SK-N-SH (cell line): ENCODE measurements at regions not wholly inside any gene's neighbourhood (a gene's known extent, or its start where the extent isn't known, plus 50 kb on each side); places are given as distances from the start of the nearest gene placed in this dataset.

Source experiments
- CTCF ChIA-PET: fragments of 300-600, 350-600 bp; formaldehyde crosslinking; extraction: SDS; loops from one replicate; lab custom pipeline; 2021; lab: Yijun Ruan, JAX
- POLR2A ChIA-PET: fragments of 350-600 bp; sonication (Branson Sonifier 250); formaldehyde crosslinking; extraction: SDS; loops from one replicate; lab custom pipeline; 2020; ENCODE audit warnings: antibody characterized with exemption, inconsistent platforms; lab: Yijun Ruan, JAX
- DNase-seq: peaks from one replicate; pipeline ENCODE4 v3.0.0; 2012
- H2AFZ ChIP-seq: fragments of 200-600 bp; sonication (generic); 2 replicates; pipeline ENCODE4 v1.8.1; 2016; ENCODE audit warnings: antibody characterized with exemption, mild to moderate bottlenecking, low read depth
- H3F3A ChIP-seq: fragments of 200-600 bp; sonication (generic); replicated peaks from 2 replicates; pipeline ENCODE3; 2016; ENCODE audit warnings: antibody characterized with exemption, mild to moderate bottlenecking; ENCODE audit not compliant: insufficient read depth
- H3K27ac ChIP-seq, 2 experiments: fragments of 200-500 bp in 1 of 2; fragments of 200-600 bp in 1 of 2; sonication (Bioruptor generic) in 1 of 2; sonication (generic), shearing (Covaris generic) in 1 of 2; 2 replicates each; pipeline versions ENCODE4 v1.5.1 to v1.6.1; 2014 to 2016; ENCODE audit warnings: low read depth in 2 of 2, inconsistent platforms in 1 of 2, low read length in 1 of 2, mild to moderate bottlenecking in 1 of 2, mixed read lengths in 1 of 2
- H3K27me3 ChIP-seq: fragments of 200-600 bp; sonication (generic), shearing (Covaris generic); 2 replicates; pipeline ENCODE4 v1.6.1; 2016; ENCODE audit warnings: mixed run types; ENCODE audit not compliant: insufficient read depth
- H3K36me3 ChIP-seq, 2 experiments: fragments of 200-500 bp in 1 of 2; fragments of 200-600 bp in 1 of 2; sonication (Bioruptor generic) in 1 of 2; sonication (generic) in 1 of 2; replicated peaks in 1 of 2; 2 replicates each; pipeline versions ENCODE3 to v1.5.1; 2014 to 2016; ENCODE audit warnings: low read length in 1 of 2, mild to moderate bottlenecking in 1 of 2; ENCODE audit not compliant: insufficient read depth in 2 of 2, control insufficient read depth in 1 of 2
- H3K4me1 ChIP-seq, 2 experiments: fragments of 200-500 bp in 1 of 2; fragments of 200-600 bp in 1 of 2; sonication (Bioruptor generic) in 1 of 2; sonication (generic), shearing (Covaris generic) in 1 of 2; 2 replicates each; pipeline versions ENCODE4 v1.5.1 to v1.6.1; 2014 to 2016; ENCODE audit warnings: low read depth in 1 of 2, low read length in 1 of 2, mixed run types in 1 of 2; ENCODE audit not compliant: insufficient read depth in 2 of 2, control insufficient read depth in 1 of 2
- H3K4me2 ChIP-seq: fragments of 200-600 bp; sonication (generic), shearing (Covaris generic); 2 replicates; pipeline ENCODE4 v1.6.1; 2017; ENCODE audit warnings: mixed run types
- H3K4me3 ChIP-seq, 2 experiments: fragments of 200-500 bp in 1 of 2; fragments of 200-600 bp in 1 of 2; sonication (Bioruptor generic) in 1 of 2; sonication (generic), shearing (Covaris generic) in 1 of 2; 2 replicates each; pipeline versions ENCODE4 v1.5.1 to v1.8.1; 2014 to 2016; ENCODE audit warnings: low read depth in 2 of 2, inconsistent platforms in 1 of 2, low read length in 1 of 2, mild to moderate bottlenecking in 1 of 2, mixed read lengths in 1 of 2, moderate library complexity in 1 of 2
- H3K79me2 ChIP-seq: fragments of 200-600 bp; sonication (generic); 2 replicates; pipeline ENCODE4 v1.8.1; 2017; ENCODE audit warnings: mild to moderate bottlenecking; ENCODE audit not compliant: insufficient read depth
- H3K9ac ChIP-seq: fragments of 200-600 bp; sonication (generic); 2 replicates; pipeline ENCODE4 v1.6.1; 2017; ENCODE audit warnings: mixed run types
- H3K9me2 ChIP-seq: fragments of 200-600 bp; sonication (generic); 2 replicates; pipeline ENCODE4 v1.6.1; 2017; ENCODE audit warnings: mixed run types
- H3K9me3 ChIP-seq: fragments of 200-600 bp; sonication (generic); 2 replicates; pipeline ENCODE4 v1.6.1; 2017; ENCODE audit warnings: mixed run types, mild to moderate bottlenecking, moderate library complexity
- H4K20me1 ChIP-seq: fragments of 200-600 bp; sonication (generic); 2 replicates; pipeline ENCODE4 v1.6.1; 2017; ENCODE audit warnings: mild to moderate bottlenecking, mixed run types; ENCODE audit not compliant: insufficient read depth
- EZH2phosphoT487 ChIP-seq: fragments of 200-600 bp; sonication (generic); IDR thresholded peaks from 2 replicates; pipeline ENCODE4 v1.6.1; 2017; ENCODE audit warnings: low read depth, mixed run types, mild to moderate bottlenecking, antibody characterized with exemption, moderate library complexity, borderline replicate concordance
- GABPA ChIP-seq: IDR thresholded peaks from 2 replicates; pipeline ENCODE4 v1.4.0; 2012; ENCODE audit warnings: low read depth, mild to moderate bottlenecking
- NRF1 ChIP-seq: IDR thresholded peaks from 2 replicates; pipeline ENCODE4 v1.6.1; 2012; ENCODE audit warnings: low read depth, mild to moderate bottlenecking, low read length
- PBX3 ChIP-seq: IDR thresholded peaks from 2 replicates; pipeline ENCODE4; 2012
- POLR2AphosphoS5 ChIP-seq: IDR thresholded peaks from 2 replicates; pipeline ENCODE4 v1.6.1; 2012; ENCODE audit warnings: low read depth, low read length
- REST ChIP-seq: IDR thresholded peaks from 2 replicates; pipeline ENCODE4 v1.6.1; 2012; ENCODE audit warnings: mild to moderate bottlenecking, low read depth, low read length, moderate library complexity
- RXRA ChIP-seq: IDR thresholded peaks from 2 replicates; pipeline ENCODE4 v1.4.0; 2012; ENCODE audit warnings: low read depth, mild to moderate bottlenecking, borderline replicate concordance
- TEAD4 ChIP-seq: IDR thresholded peaks from 2 replicates; pipeline ENCODE4 v1.4.0; 2012; ENCODE audit warnings: mild to moderate bottlenecking, borderline replicate concordance; ENCODE audit not compliant: insufficient read depth
- USF2 ChIP-seq: fragments of 150-350 bp; IDR thresholded peaks from 2 replicates; pipeline ENCODE4 v1.6.1; 2017; ENCODE audit warnings: antibody characterized with exemption, low read length, low read depth, borderline replicate concordance
- YY1 ChIP-seq: IDR thresholded peaks from 2 replicates; pipeline ENCODE4 v1.4.0; 2012; ENCODE audit warnings: low read depth, mild to moderate bottlenecking
- ZBTB33 ChIP-seq: IDR thresholded peaks from 2 replicates; pipeline ENCODE4 v1.4.0; 2012; ENCODE audit warnings: low read depth, borderline replicate concordance
- WGBS: methylation state at CpG from one replicate; pipeline ENCODE4 v1.1.6; 2017; ENCODE audit warnings: low lambda C conversion rate; 5-methylcytosine and 5-hydroxymethylcytosine counted together

GRCh38 chr10:131571865-131572264 lies 260.3 kb upstream of the TCERG1L start:
- WGBS, result 65% methylated on average over 7 of the region's 8 CpGs
- H3K9me2 ChIP-seq, result no peaks in the 10 kb centered on the region
- CTCF ChIA-PET, result no interaction called here
- no peaks in the 10 kb centered on the region for H4K20me1 ChIP-seq
- no peak overlapping the region for H3K27ac ChIP-seq
- H3K9me3 ChIP-seq, result no peaks in the 10 kb centered on the region
- H3K4me3 ChIP-seq, result no peak overlapping the region
- no peaks in the 10 kb centered on the region for H3K4me1 ChIP-seq
- H3K36me3 ChIP-seq, result no peaks in the 10 kb centered on the region
- no peak overlapping the region for H3K9ac ChIP-seq
- no peaks in the 10 kb centered on the region for H3K79me2 ChIP-seq
- TF ChIP-seq ZBTB33 (no peak), YY1 (no peak), USF2 (no peak), GABPA (no peak), POLR2AphosphoS5 (no peak)
- H3K27me3 ChIP-seq, result no peaks in the 10 kb centered on the region
- H2AFZ ChIP-seq, result no peak overlapping the region
- no peak overlapping the region for H3K4me2 ChIP-seq
- no peaks in the 10 kb centered on the region for H3F3A ChIP-seq
- DNase-seq, result no peak
- POLR2A ChIA-PET, result no interaction called here

GRCh38 chr10:131573256-131573655 lies 261.7 kb upstream of the TCERG1L start:
- CTCF ChIA-PET, result interaction anchor here (1.2 kb wide), 1 partner anchor 13 kb away, joined by 3 read pairs; no protein-coding TSS in a partner anchor
- Histone ChIP-seq H3K27ac (no peak overlapping the region), H3K4me3 (no peak overlapping the region), H4K20me1 (no peaks in the 10 kb centered on the region), H3K4me1 (no peaks in the 10 kb centered on the region), H3K9me3 (no peaks in the 10 kb centered on the region), H3K9ac (no peak overlapping the region), H3F3A (no peaks in the 10 kb centered on the region), H3K4me2 (no peak overlapping the region), H3K79me2 (no peaks in the 10 kb centered on the region), H3K9me2 (no peaks in the 10 kb centered on the region), H3K27me3 (no peaks in the 10 kb centered on the region), H2AFZ (no peak overlapping the region), H3K36me3 (no peaks in the 10 kb centered on the region)
- no peak for TF ChIP-seq NRF1
- no peak for TF ChIP-seq REST
- no peak for TF ChIP-seq TEAD4
- no peak for TF ChIP-seq EZH2phosphoT487
- no peak for TF ChIP-seq PBX3
- TF ChIP-seq RXRA, result no peak
- no peak for TF ChIP-seq GABPA
- no peak for DNase-seq
- POLR2A ChIA-PET, result no interaction called here
- WGBS, result 56% methylated on average over 10 of the region's 11 CpGs
